ENCODE measurements at regions not wholly inside any gene's neighbourhood (a gene's known extent, or its start where the extent isn't known, plus 50 kb on each side); places are given as distances from the start of the nearest gene placed in this dataset.
"Not testable (repeated sequence)": the region's sequence is repeated elsewhere in the genome, so short reads cannot be mapped to it uniquely, and the experiment has no call there.

DNA sequence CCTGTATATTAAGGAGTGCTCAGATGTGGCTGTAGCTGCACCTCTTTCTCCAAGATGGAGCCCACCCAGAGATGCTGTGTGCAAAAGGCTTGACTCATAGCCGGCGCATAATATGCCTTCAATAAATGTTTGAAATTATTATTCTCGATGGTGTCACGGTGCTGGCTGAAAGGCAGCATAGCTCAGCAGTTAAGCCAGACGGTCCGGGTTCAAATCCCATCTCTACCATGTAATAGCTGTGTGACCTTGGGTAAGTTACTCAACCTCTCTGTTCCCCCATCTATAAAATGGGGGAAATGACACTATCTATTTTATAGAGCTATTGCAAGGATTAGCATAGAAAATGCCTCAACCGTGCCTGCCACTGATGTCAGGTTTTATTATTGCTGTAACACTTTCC is 164.2 kb downstream of the GOSR1 start:
- not testable (repeated sequence) for TF ChIP-seq POLR2A (IDR thresholded peaks at IDR 0.05; ENCODE audit: low read depth, low read length); JUNB (IDR thresholded peaks at IDR 0.05); SMC3 (IDR thresholded peaks at IDR 0.05; ENCODE audit: borderline replicate concordance, low read length); CREM (IDR thresholded peaks at IDR 0.05; ENCODE audit: low read depth); LARP7 (IDR thresholded peaks at IDR 0.05); MTA3 (IDR thresholded peaks at IDR 0.05; ENCODE audit: borderline replicate concordance, low read length); POLR2AphosphoS5 (IDR thresholded peaks at IDR 0.05; ENCODE audit: low read length); RFX5 (IDR thresholded peaks at IDR 0.05; ENCODE audit: low read depth, low read length)
- TF ChIP-seq, protein P1, sequence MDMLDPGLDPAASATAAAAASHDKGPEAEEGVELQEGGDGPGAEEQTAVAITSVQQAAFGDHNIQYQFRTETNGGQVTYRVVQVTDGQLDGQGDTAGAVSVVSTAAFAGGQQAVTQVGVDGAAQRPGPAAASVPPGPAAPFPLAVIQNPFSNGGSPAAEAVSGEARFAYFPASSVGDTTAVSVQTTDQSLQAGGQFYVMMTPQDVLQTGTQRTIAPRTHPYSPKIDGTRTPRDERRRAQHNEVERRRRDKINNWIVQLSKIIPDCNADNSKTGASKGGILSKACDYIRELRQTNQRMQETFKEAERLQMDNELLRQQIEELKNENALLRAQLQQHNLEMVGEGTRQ (IDR thresholded peaks at IDR 0.05; ENCODE audit: borderline replicate concordance, low read depth, low read length), result not testable (repeated sequence)
- TF ChIP-seq, protein P2, sequence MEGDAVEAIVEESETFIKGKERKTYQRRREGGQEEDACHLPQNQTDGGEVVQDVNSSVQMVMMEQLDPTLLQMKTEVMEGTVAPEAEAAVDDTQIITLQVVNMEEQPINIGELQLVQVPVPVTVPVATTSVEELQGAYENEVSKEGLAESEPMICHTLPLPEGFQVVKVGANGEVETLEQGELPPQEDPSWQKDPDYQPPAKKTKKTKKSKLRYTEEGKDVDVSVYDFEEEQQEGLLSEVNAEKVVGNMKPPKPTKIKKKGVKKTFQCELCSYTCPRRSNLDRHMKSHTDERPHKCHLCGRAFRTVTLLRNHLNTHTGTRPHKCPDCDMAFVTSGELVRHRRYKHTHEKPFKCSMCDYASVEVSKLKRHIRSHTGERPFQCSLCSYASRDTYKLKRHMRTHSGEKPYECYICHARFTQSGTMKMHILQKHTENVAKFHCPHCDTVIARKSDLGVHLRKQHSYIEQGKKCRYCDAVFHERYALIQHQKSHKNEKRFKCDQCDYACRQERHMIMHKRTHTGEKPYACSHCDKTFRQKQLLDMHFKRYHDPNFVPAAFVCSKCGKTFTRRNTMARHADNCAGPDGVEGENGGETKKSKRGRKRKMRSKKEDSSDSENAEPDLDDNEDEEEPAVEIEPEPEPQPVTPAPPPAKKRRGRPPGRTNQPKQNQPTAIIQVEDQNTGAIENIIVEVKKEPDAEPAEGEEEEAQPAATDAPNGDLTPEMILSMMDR (IDR thresholded peaks at IDR 0.05 in 2 of 3, conservative IDR thresholded peaks at IDR 0.05 in 1 of 3; ENCODE audit: control insufficient read depth in 2 of 3, extremely low read depth in 1 of 3, insufficient read depth in 1 of 3, low read depth in 3 of 3, low read length in 3 of 3), result not testable (repeated sequence)

All from GM12878 (cell line).